PC-3 (cell line): ENCODE measurements at regions not wholly inside any gene's neighbourhood (a gene's known extent, or its start where the extent isn't known, plus 50 kb on each side); places are given as distances from the start of the nearest gene placed in this dataset.
"Not testable (repeated sequence)": the region's sequence is repeated elsewhere in the genome, so short reads cannot be mapped to it uniquely, and the experiment has no call there.

Experiments
- ATAC-seq: fragments of 200-7000 bp; cut with Tn5 transposase; 2 replicates; pipeline ENCODE4 v1.9.1; 2020; ENCODE audit warnings: mild to moderate bottlenecking, moderate library complexity
- BruUV-seq: library from RNA; stranded (reverse); fragments of 400-500 nt; replicated peaks from 2 replicates; lab custom pipeline; 2021; lab: Mats Ljungman, UMichigan
- CTCF ChIA-PET: fragments of 300-600 bp; sonication (Branson Sonifier 250); formaldehyde crosslinking; loops from one replicate; lab custom pipeline; 2022; ENCODE audit warnings: antibody characterized with exemption; lab: Charles Lee
- POLR2A ChIA-PET: fragments of 300-600 bp; sonication (Branson Sonifier 250); formaldehyde crosslinking; loops from one replicate; lab custom pipeline; 2022; ENCODE audit warnings: antibody characterized with exemption; ENCODE audit not compliant: unreplicated experiment; lab: Charles Lee
- DNase-seq: peaks from one replicate; pipeline ENCODE4 v3.0.0-alpha.2; 2015
- H2AFZ ChIP-seq: fragments of 300-600 bp; sonication (generic); 2 replicates; pipeline ENCODE4 v1.6.0; 2016; ENCODE audit warnings: antibody characterized with exemption, low read length
- H3F3A ChIP-seq: fragments of 300-600 bp; sonication (generic); one replicate; pipeline ENCODE4 v1.6.0; 2017; ENCODE audit warnings: antibody characterized with exemption, low read length, control low read depth, mild to moderate bottlenecking; ENCODE audit not compliant: unreplicated experiment
- H3K27ac ChIP-seq: fragments of 300-600 bp; sonication (generic); 2 replicates; pipeline ENCODE4 v1.5.1; 2016; ENCODE audit warnings: mild to moderate bottlenecking, low read length
- H3K27me3 ChIP-seq: fragments of 300-600 bp; sonication (generic); 2 replicates; pipeline ENCODE4 v1.6.1; 2016; ENCODE audit warnings: low read length, mixed read lengths
- H3K36me3 ChIP-seq: fragments of 300-600 bp; sonication (generic); 2 replicates; pipeline ENCODE4 v1.6.1; 2016; ENCODE audit warnings: low read depth, mixed run types, low read length, mixed read lengths
- H3K4me1 ChIP-seq: fragments of 300-600 bp; sonication (generic); 2 replicates; pipeline ENCODE4 v1.5.1; 2016; ENCODE audit warnings: low read length; ENCODE audit not compliant: insufficient read depth
- H3K4me2 ChIP-seq: fragments of 300-600 bp; sonication (generic); 2 replicates; pipeline ENCODE4 v1.6.0; 2016; ENCODE audit warnings: low read length
- H3K4me3 ChIP-seq: fragments of 300-600 bp; sonication (generic); 2 replicates; pipeline ENCODE4 v1.5.1; 2016; ENCODE audit warnings: mild to moderate bottlenecking, low read length, mixed read lengths
- H3K79me2 ChIP-seq: fragments of 300-600 bp; sonication (generic); 2 replicates; pipeline ENCODE4 v1.6.1; 2017; ENCODE audit warnings: low read length, mixed read lengths
- H3K9ac ChIP-seq: fragments of 300-600 bp; sonication (generic); 2 replicates; pipeline ENCODE4 v1.6.0; 2016; ENCODE audit warnings: mild to moderate bottlenecking, low read length
- H3K9me2 ChIP-seq: fragments of 300-600 bp; sonication (generic); replicated peaks from 2 replicates; pipeline ENCODE4 v1.6.1; 2016; ENCODE audit warnings: mixed run types, low read length, mixed read lengths
- H3K9me3 ChIP-seq: fragments of 300-600 bp; sonication (generic); 2 replicates; pipeline ENCODE4 v1.6.1; 2016; ENCODE audit warnings: low read length, mixed read lengths
- H4K20me1 ChIP-seq: fragments of 300-600 bp; sonication (generic); 2 replicates; pipeline ENCODE4 v1.6.1; 2016; ENCODE audit warnings: low read length, mixed read lengths
- CTCF ChIP-seq: fragments of 300-600 bp; sonication (generic); conservative IDR thresholded peaks from 2 replicates; pipeline ENCODE4 v1.5.1; 2017; ENCODE audit warnings: antibody characterized with exemption, low read depth, mild to moderate bottlenecking, low read length
- EZH2 ChIP-seq: fragments of 300-600 bp; sonication (generic); IDR thresholded peaks from one replicate; pipeline ENCODE4 v1.6.1; 2017; ENCODE audit warnings: antibody characterized with exemption, mild to moderate bottlenecking, low read length; ENCODE audit not compliant: unreplicated experiment
- EZH2phosphoT487 ChIP-seq: fragments of 300-600 bp; sonication (generic); IDR thresholded peaks from 2 replicates; pipeline ENCODE4 v1.6.1; 2018; ENCODE audit warnings: mild to moderate bottlenecking, antibody characterized with exemption, low read length, borderline replicate concordance
- intact Hi-C: fragments of 100-400 bp; cut with micrococcal nuclease; formaldehyde crosslinking; loops from 2 replicates; pipeline ENCODE4 v1.9.0; 2023

- Histone ChIP-seq H3K36me3 (no peaks in the 10 kb centered on the region), H3K27ac (no peak overlapping the region), H3K9me3 (no peaks in the 10 kb centered on the region), H3F3A (no peaks in the 10 kb centered on the region), H3K4me1 (peaks cover 17% of the 10 kb centered on the region), H3K9me2 (no peaks in the 10 kb centered on the region), H2AFZ (no peak overlapping the region), H3K4me3 (no peak overlapping the region), H3K9ac (no peak overlapping the region), H3K27me3 (no peaks in the 10 kb centered on the region), H4K20me1 (no peaks in the 10 kb centered on the region), H3K4me2 (no peak overlapping the region), H3K79me2 (no peaks in the 10 kb centered on the region)
- no peak for TF ChIP-seq CTCF
- TF ChIP-seq EZH2 = no peak
- TF ChIP-seq EZH2phosphoT487 = no peak
- ChIA-PET CTCF (no interaction called here), POLR2A (no interaction called here)
- intact Hi-C loops = no loop called here
- no peak for ATAC-seq
- no peak for DNase-seq
- BruUV-seq = no TSS peak
Observed at GRCh38 chr5:12947379-12947778, 997.1 kb downstream of the DNAH5 start.

- H3K4me2 ChIP-seq, H3K79me2 ChIP-seq, POLR2A ChIA-PET, H3K4me3 ChIP-seq, H2AFZ ChIP-seq, H3K9me3 ChIP-seq, BruUV-seq, H3K27me3 ChIP-seq, H3K4me1 ChIP-seq, H4K20me1 ChIP-seq, H3F3A ChIP-seq, ATAC-seq, H3K9me2 ChIP-seq, H3K9ac ChIP-seq, intact Hi-C loops, H3K27ac ChIP-seq, H3K36me3 ChIP-seq, CTCF ChIA-PET: not testable (repeated sequence)
- peak; percentile 47; the same call in 1 of the 2 replicates for TF ChIP-seq CTCF
- peak; percentile 18 for DNase-seq
Observed at GRCh38 chr5:12945477-12945876, 999.0 kb downstream of the DNAH5 start.

GRCh38 chr5:12936221-12936620, 1008.3 kb downstream of the DNAH5 start:
- Histone ChIP-seq H3K9me2 (no peaks in the 10 kb centered on the region), H3K9ac (no peak overlapping the region), H3K4me3 (no peak overlapping the region), H3K4me2 (no peak overlapping the region), H3K9me3 (no peaks in the 10 kb centered on the region), H3K79me2 (no peaks in the 10 kb centered on the region), H3K36me3 (no peaks in the 10 kb centered on the region), H3K27ac (no peak overlapping the region), H3K27me3 (no peaks in the 10 kb centered on the region), H4K20me1 (no peaks in the 10 kb centered on the region), H3F3A (no peaks in the 10 kb centered on the region), H2AFZ (no peak overlapping the region), H3K4me1 (peaks cover 14% of the 10 kb centered on the region)
- DNase-seq (no peak), ATAC-seq (peak; percentile 14; the same call in 1 of the 2 replicates)
- BruUV-seq = no TSS peak
- POLR2A ChIA-PET = no interaction called here
- TF ChIP-seq CTCF (no peak), EZH2phosphoT487 (no peak), EZH2 (no peak)
- CTCF ChIA-PET = no interaction called here
- intact Hi-C loops = loop anchor here (5.0 to 10.0 kb wide), 2 partner anchors 541 to 899 kb away; no protein-coding TSS in a partner anchor
